IMR-90 (cell line): ENCODE measurements at regions not wholly inside any gene's neighbourhood (a gene's known extent, or its start where the extent isn't known, plus 50 kb on each side); places are given as distances from the start of the nearest gene placed in this dataset.

Experiments
- ATAC-seq: fragments of 200-7000 bp; cut with Tn5 transposase; 2 replicates; pipeline ENCODE4 v1.9.1; 2020; ENCODE audit warnings: low read depth, mild to moderate bottlenecking, moderate library complexity
- BruUV-seq: library from RNA; stranded (reverse); fragments of 400-500 nt; replicated peaks from 2 replicates; lab custom pipeline; 2021; lab: Mats Ljungman, UMichigan
- CTCF ChIA-PET: fragments of 300-600 bp; formaldehyde crosslinking; extraction: SDS; loops from one replicate; lab custom pipeline; 2021; ENCODE audit warnings: antibody characterized with exemption; lab: Yijun Ruan, JAX
- POLR2A ChIA-PET: fragments of 300-600 bp; sonication (Branson Sonifier 250); formaldehyde crosslinking; loops from one replicate; lab custom pipeline; 2022; ENCODE audit warnings: antibody characterized with exemption; ENCODE audit not compliant: unreplicated experiment; lab: Charles Lee
- DNase-seq: peaks from one replicate; pipeline ENCODE4 v3.0.0; 2013
- H2AFZ ChIP-seq: replicated peaks from 2 replicates; pipeline ENCODE3; 2013; ENCODE audit warnings: low read length, mild to moderate bottlenecking; ENCODE audit not compliant: poor library complexity
- H2AK5ac ChIP-seq: 2 replicates; pipeline ENCODE4 v1.6.1; 2013; ENCODE audit warnings: low read depth, low read length, inconsistent platforms
- H2AK9ac ChIP-seq: replicated peaks from 2 replicates; pipeline ENCODE3; 2013; ENCODE audit warnings: mild to moderate bottlenecking, low read depth, low read length, moderate library complexity; ENCODE audit not compliant: poor library complexity
- H2BK120ac ChIP-seq: 2 replicates; pipeline ENCODE4 v1.6.1; 2013; ENCODE audit warnings: low read depth, low read length, inconsistent platforms
- H2BK15ac ChIP-seq: 3 replicates; pipeline ENCODE4 v1.6.1; 2013; ENCODE audit warnings: low read depth, low read length, inconsistent platforms
- H2BK20ac ChIP-seq: 2 replicates; pipeline ENCODE4 v1.6.1; 2013; ENCODE audit warnings: low read depth, mild to moderate bottlenecking, inconsistent platforms, low read length, moderate library complexity
- H2BK5ac ChIP-seq: 2 replicates; pipeline ENCODE4 v1.6.1; 2013; ENCODE audit warnings: mild to moderate bottlenecking, low read depth, low read length, inconsistent platforms; ENCODE audit not compliant: poor library complexity, severe bottlenecking
- H3K14ac ChIP-seq: replicated peaks from 2 replicates; pipeline ENCODE4 v1.6.1; 2013; ENCODE audit warnings: low read depth, low read length, inconsistent platforms
- H3K18ac ChIP-seq: 2 replicates; pipeline ENCODE4 v1.6.1; 2013; ENCODE audit warnings: low read depth, low read length, control low read depth
- H3K23ac ChIP-seq: 2 replicates; pipeline ENCODE4 v1.6.1; 2013; ENCODE audit warnings: low read depth, low read length, inconsistent platforms
- H3K27ac ChIP-seq: 2 replicates; pipeline ENCODE4 v1.5.1; 2013; ENCODE audit warnings: mild to moderate bottlenecking, control low read depth, low read length; ENCODE audit not compliant: insufficient read depth
- H3K27me3 ChIP-seq: 2 replicates; pipeline ENCODE4 v1.6.1; 2013; ENCODE audit warnings: low read length; ENCODE audit not compliant: control insufficient read depth, insufficient read depth
- H3K36me3 ChIP-seq: 2 replicates; pipeline ENCODE4 v1.6.1; 2013; ENCODE audit warnings: low read length, mixed read lengths; ENCODE audit not compliant: control insufficient read depth, insufficient read depth
- H3K4ac ChIP-seq: 2 replicates; pipeline ENCODE4 v1.6.1; 2013; ENCODE audit warnings: low read depth, low read length, inconsistent platforms
- H3K4me1 ChIP-seq: 2 replicates; pipeline ENCODE4 v1.6.1; 2013; ENCODE audit warnings: low read length, mixed read lengths; ENCODE audit not compliant: control insufficient read depth, insufficient read depth
- H3K4me2 ChIP-seq: 2 replicates; pipeline ENCODE4 v1.6.1; 2013; ENCODE audit warnings: low read depth, mild to moderate bottlenecking, control low read depth, low read length, moderate library complexity
- H3K4me3 ChIP-seq: 2 replicates; pipeline ENCODE4 v1.5.1; 2013; ENCODE audit warnings: low read depth, mild to moderate bottlenecking, control low read depth, low read length, moderate library complexity; ENCODE audit not compliant: insufficient read depth
- H3K56ac ChIP-seq: 2 replicates; pipeline ENCODE4 v1.6.1; 2013; ENCODE audit warnings: low read length, inconsistent platforms; ENCODE audit not compliant: insufficient read depth; ENCODE audit errors: extremely low read depth
- H3K79me1 ChIP-seq, 2 experiments: 2 replicates each; pipeline ENCODE4 v1.6.1; 2013; ENCODE audit warnings: low read length in 2 of 2, inconsistent platforms in 1 of 2, low read depth in 1 of 2
- H3K9ac ChIP-seq: 2 replicates; pipeline ENCODE4 v1.6.1; 2013; ENCODE audit warnings: low read depth, low read length, control low read depth
- H3K9me1 ChIP-seq: 2 replicates; pipeline ENCODE4 v1.6.1; 2013; ENCODE audit warnings: low read length, inconsistent platforms; ENCODE audit not compliant: insufficient read depth
- H3K9me3 ChIP-seq: 2 replicates; pipeline ENCODE4 v1.6.1; 2013; ENCODE audit warnings: low read length; ENCODE audit not compliant: control insufficient read depth, insufficient read depth
- H4K20me1 ChIP-seq: 2 replicates; pipeline ENCODE4 v1.6.1; 2013; ENCODE audit warnings: low read length, inconsistent platforms; ENCODE audit not compliant: insufficient read depth
- H4K5ac ChIP-seq: 2 replicates; pipeline ENCODE4 v1.6.1; 2013; ENCODE audit warnings: mild to moderate bottlenecking, low read depth, low read length, control low read depth
- H4K8ac ChIP-seq, 2 experiments: 2 replicates each; pipeline ENCODE4 v1.6.1; 2013; ENCODE audit warnings: low read depth in 2 of 2, low read length in 2 of 2, control low read depth in 1 of 2, inconsistent platforms in 1 of 2
- H4K91ac ChIP-seq: 2 replicates; pipeline ENCODE4 v1.6.1; 2013; ENCODE audit warnings: low read depth, low read length, inconsistent platforms; ENCODE audit not compliant: insufficient read depth
- BHLHE40 ChIP-seq: fragments of 150-350 bp; IDR thresholded peaks from 2 replicates; pipeline ENCODE4 v1.6.1; 2016; ENCODE audit warnings: mild to moderate bottlenecking, low read depth, low read length
- CEBPB ChIP-seq: IDR thresholded peaks from 2 replicates; pipeline ENCODE4 v1.6.1; 2012; ENCODE audit warnings: low read depth, low read length, improper control_type of control experiment
- CHD1 ChIP-seq: IDR thresholded peaks from 2 replicates; pipeline ENCODE4 v1.6.1; 2012; ENCODE audit warnings: low read depth, low read length, improper control_type of control experiment
- CTCF ChIP-seq: conservative IDR thresholded peaks from 2 replicates; pipeline ENCODE4 v1.5.1; 2012; ENCODE audit warnings: mild to moderate bottlenecking, low read depth, low read length, improper control_type of control experiment
- ELK1 ChIP-seq: fragments of 150-350 bp; IDR thresholded peaks from 2 replicates; pipeline ENCODE4 v1.6.1; 2016; ENCODE audit warnings: low read depth, mild to moderate bottlenecking, low read length, moderate library complexity, borderline replicate concordance
- FOS ChIP-seq: fragments of 150-350 bp; IDR thresholded peaks from 2 replicates; pipeline ENCODE4 v1.6.1; 2016; ENCODE audit warnings: low read depth, low read length
- MAFK ChIP-seq: IDR thresholded peaks from 2 replicates; pipeline ENCODE4 v1.6.1; 2012; ENCODE audit warnings: low read depth, low read length, improper control_type of control experiment
- MAZ ChIP-seq: IDR thresholded peaks from 2 replicates; pipeline ENCODE4 v1.6.1; 2012; ENCODE audit warnings: low read depth, mild to moderate bottlenecking, low read length, improper control_type of control experiment, moderate library complexity, borderline replicate concordance
- MXI1 ChIP-seq: IDR thresholded peaks from 2 replicates; pipeline ENCODE4 v1.6.1; 2012; ENCODE audit warnings: low read depth, mild to moderate bottlenecking, low read length, moderate library complexity, borderline replicate concordance
- NFE2L2 ChIP-seq: fragments of 150-350 bp; IDR thresholded peaks from 2 replicates; pipeline ENCODE4 v1.6.1; 2016; ENCODE audit warnings: low read depth, mild to moderate bottlenecking, low read length
- POLR2A ChIP-seq: IDR thresholded peaks from 2 replicates; pipeline ENCODE4 v1.6.1; 2012; ENCODE audit warnings: mild to moderate bottlenecking, low read depth, low read length
- RAD21 ChIP-seq: IDR thresholded peaks from 2 replicates; pipeline ENCODE4 v1.6.1; 2012; ENCODE audit warnings: low read length, improper control_type of control experiment
- RCOR1 ChIP-seq: IDR thresholded peaks from 2 replicates; pipeline ENCODE4 v1.6.1; 2012; ENCODE audit warnings: mild to moderate bottlenecking, low read length, improper control_type of control experiment; ENCODE audit not compliant: insufficient replicate concordance
- RFX5 ChIP-seq: IDR thresholded peaks from 2 replicates; pipeline ENCODE4 v1.8.0; 2012; ENCODE audit warnings: low read depth, mild to moderate bottlenecking, low read length, moderate library complexity
- SMC3 ChIP-seq: fragments of 150-350 bp; IDR thresholded peaks from 2 replicates; pipeline ENCODE4 v1.6.1; 2016; ENCODE audit warnings: low read depth, mild to moderate bottlenecking, antibody characterized with exemption, low read length, moderate library complexity
- USF2 ChIP-seq: fragments of 150-350 bp; IDR thresholded peaks from 2 replicates; pipeline ENCODE4 v1.6.1; 2017; ENCODE audit warnings: mild to moderate bottlenecking, antibody characterized with exemption, low read length, low read depth
- WGBS, 2 experiments: methylation state at CpG; one replicate each; pipeline versions ENCODE4 v1.1.5 to v1.1.7; 2013; ENCODE audit warnings: missing lambda C conversion rate in 2 of 2; ENCODE audit not compliant: insufficient read length in 1 of 2; ENCODE audit errors: extremely low coverage in 2 of 2; 5-methylcytosine and 5-hydroxymethylcytosine counted together
- dilution Hi-C: fragments of 300-500 bp; cut with HindIII; formaldehyde crosslinking; loops from one replicate; pipeline ENCODE4 v1.14.3; 2018; ENCODE audit warnings: low sequenced_read_pairs; ENCODE audit not compliant: unreplicated experiment
- in situ Hi-C: fragments of 300-500 bp; cut with MboI; formaldehyde crosslinking; loops from 3 replicates; pipeline ENCODE4 v1.14.3; 2019; ENCODE audit warnings: low sequenced_read_pairs, inconsistent platforms, mixed read lengths
- intact Hi-C: fragments of 100-400 bp; cut with micrococcal nuclease; formaldehyde crosslinking; loops from 2 replicates; pipeline ENCODE4 v1.10.0; 2022

GRCh38 chr3:28117598-28117997 lies 123.8 kb upstream of the CMC1 start:
- DNase-seq (no peak), ATAC-seq (no peak)
- Histone ChIP-seq H3K9me3 (no peaks in the 10 kb centered on the region), H2AK5ac (no peak overlapping the region), H3K4me2 (no peak overlapping the region), H4K20me1 (no peaks in the 10 kb centered on the region), H4K91ac (no peak overlapping the region), H3K4me3 (no peak overlapping the region), H3K4ac (no peak overlapping the region), H3K18ac (no peak overlapping the region), H4K8ac (no peak overlapping the region), H2AFZ (no peak overlapping the region), H2AK9ac (no peak overlapping the region), H3K56ac (no peak overlapping the region), H3K14ac (no peak overlapping the region), H2BK120ac (no peak overlapping the region), H3K79me1 (no peaks in the 10 kb centered on the region), H3K36me3 (no peaks in the 10 kb centered on the region), H3K9ac (no peak overlapping the region), H3K27me3 (no peaks in the 10 kb centered on the region), H3K4me1 (no peaks in the 10 kb centered on the region), H3K23ac (no peak overlapping the region), H2BK20ac (no peak overlapping the region), H4K5ac (no peak overlapping the region), H2BK5ac (no peak overlapping the region), H3K27ac (no peak overlapping the region), H3K9me1 (no peaks in the 10 kb centered on the region), H2BK15ac (no peak overlapping the region)
- POLR2A ChIA-PET = no interaction called here
- CTCF ChIA-PET = no interaction called here
- in situ Hi-C loops (no loop called here), intact Hi-C loops (no loop called here), dilution Hi-C loops (no loop called here)
- BruUV-seq = no TSS peak
- TF ChIP-seq USF2 (no peak), CTCF (no peak), CEBPB (no peak), BHLHE40 (no peak), POLR2A (no peak), NFE2L2 (no peak), FOS (no peak), MAZ (no peak), RFX5 (no peak), RCOR1 (no peak), RAD21 (no peak), SMC3 (no peak), MAFK (no peak), ELK1 (no peak), CHD1 (no peak), MXI1 (no peak)
- 67% methylated on average over 1 of the region's 2 CpGs; no CpG with 5 or more reads in 1 of the 2 experiments for WGBS, 2 experiments
